Activated CD8-positive, alpha-beta T cell treated with anti-CD3 and anti-CD28 coated beads, Interleukin-2, amount 10 ng/mL, durations not matched to agents 7 days and 5 days (primary cell): ENCODE measurements at regions not wholly inside any gene's neighbourhood (a gene's known extent, or its start where the extent isn't known, plus 50 kb on each side); places are given as distances from the start of the nearest gene placed in this dataset.
"Not testable (repeated sequence)": the region's sequence is repeated elsewhere in the genome, so short reads cannot be mapped to it uniquely, and the experiment has no call there.

Experiments
- ATAC-seq: fragments of 150-1000 bp; cut with Tn5 transposase; one replicate; pipeline ENCODE4 v1.10.0; 2021; ENCODE audit warnings: moderate library complexity
- CTCF ChIA-PET: fragments of 350-600 bp; sonication (Branson Sonifier 250); formaldehyde crosslinking; loops from one replicate; lab custom pipeline; 2021; ENCODE audit warnings: antibody characterized with exemption; lab: Charles Lee
- POLR2A ChIA-PET: fragments of 350-600 bp; sonication (Branson Sonifier 250); formaldehyde crosslinking; loops from one replicate; lab custom pipeline; 2021; ENCODE audit warnings: antibody characterized with exemption; lab: Charles Lee
- DNase-seq: peaks from one replicate; pipeline ENCODE4 v3.0.0-alpha.2; 2020
- H3K27ac Mint-ChIP-seq: one replicate; pipeline ENCODE4 v1.8.0; 2021; ENCODE audit warnings: mild to moderate bottlenecking, mixed read lengths
- H3K27me3 Mint-ChIP-seq: one replicate; pipeline ENCODE4 v1.8.0; 2021; ENCODE audit warnings: low read depth, mixed read lengths
- H3K36me3 Mint-ChIP-seq: one replicate; pipeline ENCODE4 v1.8.0; 2021; ENCODE audit warnings: low read depth, mixed read lengths
- H3K4me1 Mint-ChIP-seq: one replicate; pipeline ENCODE4 v1.8.0; 2021; ENCODE audit warnings: low read depth, mixed read lengths
- H3K4me3 Mint-ChIP-seq: one replicate; pipeline ENCODE4 v1.8.0; 2021; ENCODE audit warnings: mild to moderate bottlenecking, mixed read lengths
- H3K9me3 Mint-ChIP-seq: one replicate; pipeline ENCODE4 v1.8.0; 2022; ENCODE audit warnings: mixed read lengths; ENCODE audit not compliant: insufficient read depth

DNA sequence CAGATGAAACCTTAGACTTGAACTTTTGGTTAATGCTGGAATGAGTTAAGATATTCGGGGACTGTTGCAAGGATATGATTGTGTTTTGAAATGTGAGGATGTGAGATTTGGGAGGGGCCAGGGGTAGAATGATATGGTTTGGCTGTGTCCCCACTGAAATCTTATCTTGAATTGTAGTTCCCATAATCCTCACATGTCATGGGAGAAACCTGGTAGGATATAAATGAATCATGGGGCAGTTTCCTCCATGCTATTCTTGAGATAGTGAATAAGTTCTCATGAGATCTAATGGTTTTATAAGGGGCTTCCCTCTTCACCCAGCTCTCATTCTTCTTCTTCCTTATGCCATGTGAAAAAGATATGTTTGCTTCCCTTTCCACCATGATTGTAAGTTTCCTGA is 158.0 kb downstream of the MREG start:
- DNase-seq, H3K9me3 Mint-ChIP-seq, POLR2A ChIA-PET, H3K4me1 Mint-ChIP-seq, CTCF ChIA-PET, ATAC-seq, H3K27me3 Mint-ChIP-seq, H3K27ac Mint-ChIP-seq, H3K4me3 Mint-ChIP-seq, H3K36me3 Mint-ChIP-seq: not testable (repeated sequence)

DNA sequence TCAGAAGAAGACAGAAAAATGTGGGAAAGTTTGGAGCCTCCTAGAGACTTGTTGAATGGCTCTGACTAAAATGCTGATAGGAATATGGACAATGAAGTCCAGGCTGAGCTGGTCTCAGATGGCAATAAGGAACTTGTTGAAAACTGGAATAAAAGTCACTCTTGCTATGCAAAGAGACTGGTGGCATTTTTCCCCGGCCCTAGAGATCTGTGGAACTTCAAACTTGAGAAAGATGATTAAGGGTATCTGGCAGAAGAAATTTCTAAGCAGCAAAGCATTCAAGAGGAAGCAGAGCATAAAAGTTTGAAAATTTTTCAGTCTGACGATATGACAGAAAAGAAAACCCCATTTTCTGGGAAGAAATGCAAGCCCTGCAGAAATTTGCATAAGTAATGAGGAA is 159.3 kb downstream of the MREG start:
- Mint-ChIP-seq H3K27ac (no peak overlapping the region), H3K27me3 (peaks cover 2% of the 10 kb centered on the region), H3K36me3 (no peaks in the 10 kb centered on the region), H3K4me1 (no peaks in the 10 kb centered on the region), H3K4me3 (no peak overlapping the region), H3K9me3 (no peaks in the 10 kb centered on the region)
- DNase-seq, result no peak
- ChIA-PET CTCF (no interaction called here), POLR2A (no interaction called here)
- no peak for ATAC-seq

DNA sequence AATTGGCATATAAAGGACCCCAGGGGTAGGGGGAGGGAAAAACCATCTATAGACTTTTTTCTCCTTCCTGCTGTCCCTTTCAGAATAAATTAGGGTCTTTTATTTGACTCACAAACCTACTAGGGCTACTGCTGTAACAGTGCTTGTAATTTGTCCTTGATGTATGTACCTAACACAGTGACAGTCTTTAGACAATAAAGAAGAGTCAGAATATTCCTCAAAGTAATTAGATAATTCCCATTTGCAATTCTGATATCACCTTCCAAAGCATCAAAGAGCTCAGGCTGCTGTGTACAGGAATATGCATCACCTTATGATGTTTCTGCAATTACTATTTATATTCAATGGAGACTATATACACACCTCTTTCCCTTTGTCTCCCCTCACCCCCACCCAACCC is 161.7 kb downstream of the MREG start:
- no peaks in the 10 kb centered on the region for H3K9me3 Mint-ChIP-seq
- H3K27ac Mint-ChIP-seq, result no peak overlapping the region
- ChIA-PET POLR2A (no interaction called here), CTCF (no interaction called here)
- no peaks in the 10 kb centered on the region for H3K36me3 Mint-ChIP-seq
- DNase-seq (no peak), ATAC-seq (no peak)
- no peaks in the 10 kb centered on the region for H3K4me1 Mint-ChIP-seq
- no peaks in the 10 kb centered on the region for H3K27me3 Mint-ChIP-seq
- H3K4me3 Mint-ChIP-seq, result no peak overlapping the region

DNA sequence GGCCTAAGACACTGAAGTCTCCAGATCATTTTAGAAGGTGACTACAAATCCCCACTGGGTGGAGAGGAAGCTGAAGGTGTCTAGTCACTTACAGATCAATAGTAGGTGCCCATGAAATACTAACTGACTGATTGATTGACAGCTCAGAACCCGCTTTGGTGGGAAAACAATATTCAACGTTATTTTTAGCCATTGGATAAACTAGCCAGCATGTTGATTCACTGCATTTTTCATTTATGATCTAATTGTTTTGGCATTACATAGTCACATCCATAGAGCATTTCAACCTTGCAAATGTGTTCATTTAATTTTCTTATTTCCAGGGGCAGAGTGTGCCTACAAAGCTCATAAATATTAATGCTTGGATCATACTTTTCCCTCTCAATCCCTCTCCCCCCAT is 162.3 kb downstream of the MREG start:
- DNase-seq (no peak), ATAC-seq (no peak)
- Mint-ChIP-seq H3K4me3 (no peak overlapping the region), H3K36me3 (no peaks in the 10 kb centered on the region), H3K4me1 (no peaks in the 10 kb centered on the region), H3K27me3 (no peaks in the 10 kb centered on the region), H3K27ac (no peak overlapping the region), H3K9me3 (no peaks in the 10 kb centered on the region)
- POLR2A ChIA-PET, result no interaction called here
- CTCF ChIA-PET, result no interaction called here

DNA sequence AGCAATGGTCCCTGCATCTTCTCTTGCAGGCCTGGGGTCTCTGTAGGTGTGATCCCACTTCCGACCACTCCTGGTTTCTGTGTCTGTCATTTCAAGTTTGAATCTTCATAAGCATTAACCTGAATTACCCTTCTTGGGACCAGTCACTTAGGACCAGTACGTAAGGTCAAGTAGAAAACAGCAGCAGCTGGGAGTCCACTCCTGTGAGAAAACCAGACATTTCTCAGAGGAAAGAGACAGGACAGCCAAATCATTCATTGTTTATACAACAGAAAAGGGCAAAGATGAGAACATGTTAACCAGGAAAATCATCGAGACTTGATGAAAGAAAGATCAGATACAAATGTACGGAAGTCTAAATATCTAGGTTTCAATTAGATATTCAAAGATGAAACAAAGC is 163.0 kb downstream of the MREG start:
- POLR2A ChIA-PET, result no interaction called here
- CTCF ChIA-PET, result no interaction called here
- H3K4me3 Mint-ChIP-seq, result no peak overlapping the region

DNA sequence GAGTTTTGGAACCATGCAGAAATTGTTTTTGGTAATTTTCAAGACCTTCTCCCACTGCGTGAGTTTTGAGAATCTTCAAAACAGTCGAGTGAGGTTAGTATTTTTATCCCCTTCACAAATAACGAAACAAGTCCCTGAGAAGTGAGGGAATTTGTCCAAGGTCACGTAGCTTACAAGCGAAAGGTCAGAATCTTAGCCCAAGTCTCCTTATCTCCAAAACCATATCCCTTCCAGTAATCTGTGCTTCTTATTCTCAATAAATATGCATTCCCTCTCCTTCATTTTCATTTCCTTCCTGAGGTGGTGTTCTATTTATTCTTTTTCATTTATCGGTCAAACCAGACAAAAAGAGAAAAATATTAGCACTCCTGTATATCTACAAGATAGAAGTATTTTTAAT is 163.6 kb downstream of the MREG start:
- CTCF ChIA-PET, result no interaction called here
- Mint-ChIP-seq H3K27me3 (no peaks in the 10 kb centered on the region), H3K36me3 (no peaks in the 10 kb centered on the region), H3K9me3 (no peaks in the 10 kb centered on the region), H3K4me1 (no peaks in the 10 kb centered on the region), H3K27ac (no peak overlapping the region), H3K4me3 (no peak overlapping the region)
- ATAC-seq, result no peak
- POLR2A ChIA-PET, result no interaction called here
- DNase-seq, result no peak

More for the DNA sequence above, 163.0 kb downstream of the MREG start:
- Mint-ChIP-seq H3K9me3 (no peaks in the 10 kb centered on the region), H3K4me1 (no peaks in the 10 kb centered on the region), H3K27ac (no peak overlapping the region), H3K27me3 (no peaks in the 10 kb centered on the region), H3K36me3 (no peaks in the 10 kb centered on the region)
- ATAC-seq (no peak), DNase-seq (no peak)

DNA sequence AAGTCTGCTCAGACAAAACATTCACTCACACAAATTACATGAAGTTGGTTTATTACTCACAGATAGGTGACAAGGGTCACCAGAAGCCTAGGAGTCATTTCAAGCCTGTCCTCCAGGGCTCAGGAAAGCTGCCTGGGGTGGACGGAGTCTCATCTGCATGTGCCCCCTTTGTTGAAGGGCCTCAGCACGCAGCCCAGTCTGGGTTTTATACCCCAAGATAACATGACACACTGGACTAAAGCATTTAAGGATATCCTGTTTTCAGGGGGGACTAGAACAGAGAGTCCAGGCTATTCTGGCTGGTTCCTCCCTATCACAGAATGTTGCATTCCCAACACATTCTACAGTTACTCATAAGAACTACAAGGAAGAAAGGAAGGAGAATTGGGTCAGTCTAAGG is 164.7 kb downstream of the MREG start:
- Mint-ChIP-seq H3K36me3 (no peaks in the 10 kb centered on the region), H3K27ac (no peak overlapping the region), H3K4me1 (no peaks in the 10 kb centered on the region), H3K9me3 (no peaks in the 10 kb centered on the region), H3K27me3 (no peaks in the 10 kb centered on the region), H3K4me3 (no peak overlapping the region)
- ATAC-seq, result no peak
- POLR2A ChIA-PET, result no interaction called here
- DNase-seq, result no peak
- CTCF ChIA-PET, result no interaction called here

DNA sequence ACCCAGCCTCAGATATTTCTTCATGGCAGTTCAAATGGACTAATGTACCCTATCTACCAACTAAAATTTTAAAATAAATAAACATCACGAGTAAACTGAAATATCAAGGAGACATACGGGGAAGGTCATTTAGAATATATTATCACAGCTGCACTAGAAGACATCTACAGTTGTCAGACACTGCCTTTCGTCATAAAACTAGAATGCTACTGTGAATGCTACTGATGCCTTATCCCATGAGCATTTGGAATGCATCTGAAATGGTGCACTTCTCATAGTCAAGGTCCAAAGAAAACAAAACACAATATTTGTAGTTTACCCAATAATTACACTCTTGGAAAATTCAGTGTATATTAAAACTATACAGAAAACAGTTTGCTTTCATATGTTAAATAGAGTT is 165.2 kb downstream of the MREG start:
- no peaks in the 10 kb centered on the region for H3K9me3 Mint-ChIP-seq
- POLR2A ChIA-PET, result no interaction called here
- no peak for DNase-seq
- no peak for ATAC-seq
- CTCF ChIA-PET, result no interaction called here
- H3K27me3 Mint-ChIP-seq, result no peaks in the 10 kb centered on the region
- no peaks in the 10 kb centered on the region for H3K36me3 Mint-ChIP-seq
- H3K4me3 Mint-ChIP-seq, result no peak overlapping the region
- no peak overlapping the region for H3K27ac Mint-ChIP-seq
- no peaks in the 10 kb centered on the region for H3K4me1 Mint-ChIP-seq

DNA sequence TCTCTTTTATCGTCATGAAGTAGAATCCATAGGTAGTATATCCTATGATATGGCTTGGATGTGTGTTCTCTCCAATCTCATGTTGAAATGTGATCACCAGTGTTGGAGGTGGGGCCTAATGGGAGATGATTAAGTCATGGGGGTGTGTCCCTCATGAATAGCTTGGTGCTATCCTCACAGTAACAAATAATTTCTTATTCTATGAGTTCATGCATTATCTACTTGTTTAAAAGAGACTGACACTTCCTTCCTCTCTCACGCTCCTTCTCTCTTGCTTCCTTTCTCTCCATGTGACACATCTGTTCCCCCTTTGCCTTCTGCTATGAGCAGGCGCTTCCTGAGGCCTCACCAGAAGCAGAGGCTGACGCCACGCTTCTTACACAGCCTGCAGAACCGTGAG is 165.6 kb downstream of the MREG start:
- no peaks in the 10 kb centered on the region for H3K27me3 Mint-ChIP-seq
- H3K36me3 Mint-ChIP-seq, result no peaks in the 10 kb centered on the region
- DNase-seq (no peak), ATAC-seq (no peak)
- CTCF ChIA-PET, result no interaction called here
- H3K4me3 Mint-ChIP-seq, result no peak overlapping the region
- POLR2A ChIA-PET, result no interaction called here
- no peak overlapping the region for H3K27ac Mint-ChIP-seq
- no peaks in the 10 kb centered on the region for H3K4me1 Mint-ChIP-seq
- H3K9me3 Mint-ChIP-seq, result no peaks in the 10 kb centered on the region

DNA sequence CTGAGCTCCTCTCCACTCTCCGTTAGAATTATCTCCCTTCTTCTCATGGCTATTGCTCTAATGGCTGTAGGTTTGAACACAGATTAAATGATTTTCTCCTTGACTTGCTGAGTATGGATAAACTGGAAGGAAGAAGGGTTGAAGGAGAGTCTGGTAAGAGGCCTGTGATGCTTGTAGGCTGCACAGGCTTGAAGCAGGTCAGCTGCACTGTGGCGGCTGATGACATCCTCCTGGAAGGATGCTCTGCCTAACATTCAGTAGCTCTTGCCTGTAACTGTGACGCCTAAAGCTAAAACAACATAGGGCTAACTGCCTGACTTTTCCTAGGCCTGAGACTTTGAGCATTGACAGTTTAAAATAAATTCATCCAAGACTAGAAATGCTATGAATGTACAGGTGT is 166.3 kb downstream of the MREG start:
- Mint-ChIP-seq H3K27ac (no peak overlapping the region), H3K9me3 (no peaks in the 10 kb centered on the region), H3K36me3 (no peaks in the 10 kb centered on the region), H3K4me1 (no peaks in the 10 kb centered on the region), H3K27me3 (no peaks in the 10 kb centered on the region), H3K4me3 (no peak overlapping the region)
- ChIA-PET CTCF (no interaction called here), POLR2A (no interaction called here)
- DNase-seq, result no peak
- ATAC-seq, result no peak

DNA sequence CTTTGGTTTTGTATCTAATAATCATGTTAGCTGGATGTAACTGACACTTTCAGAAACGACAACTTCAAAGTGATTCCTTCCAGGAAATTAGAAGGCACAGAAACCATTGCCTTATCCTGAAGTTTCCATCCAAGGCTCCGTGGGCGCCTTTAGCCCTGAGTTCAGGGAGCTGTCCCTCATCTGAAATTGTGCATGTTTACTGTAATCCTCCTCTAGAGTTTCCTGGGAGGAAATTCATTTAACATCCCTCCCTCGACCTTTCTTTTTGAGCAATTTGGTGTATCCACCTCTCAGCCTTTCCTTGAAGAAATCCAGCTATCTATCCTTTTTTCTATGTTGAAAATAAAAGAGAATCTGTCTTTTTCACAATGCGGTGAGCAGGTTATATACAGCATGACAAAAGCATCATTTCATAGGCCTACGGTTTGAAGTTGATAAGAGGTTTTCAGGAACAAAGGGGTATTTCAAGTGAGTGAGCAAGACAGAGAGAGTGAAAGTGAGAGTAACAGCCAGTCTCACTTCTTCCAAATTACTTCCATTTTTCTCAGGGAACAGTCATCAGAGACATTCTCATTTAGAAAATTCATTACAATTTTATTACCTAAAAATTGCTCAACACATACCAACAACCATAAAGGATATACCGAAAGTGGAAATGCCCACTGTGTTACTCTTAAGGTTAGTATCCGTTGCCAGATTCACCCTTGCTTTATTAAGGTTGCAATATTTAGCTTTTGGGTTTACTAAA is 167.3 kb downstream of the MREG start:
- Mint-ChIP-seq H3K4me3 (no peak overlapping the region), H3K4me1 (no peaks in the 10 kb centered on the region), H3K27ac (no peak overlapping the region), H3K36me3 (no peaks in the 10 kb centered on the region), H3K9me3 (no peaks in the 10 kb centered on the region), H3K27me3 (no peaks in the 10 kb centered on the region)
- POLR2A ChIA-PET, result no interaction called here
- DNase-seq (no peak), ATAC-seq (no peak)
- CTCF ChIA-PET, result no interaction called here

DNA sequence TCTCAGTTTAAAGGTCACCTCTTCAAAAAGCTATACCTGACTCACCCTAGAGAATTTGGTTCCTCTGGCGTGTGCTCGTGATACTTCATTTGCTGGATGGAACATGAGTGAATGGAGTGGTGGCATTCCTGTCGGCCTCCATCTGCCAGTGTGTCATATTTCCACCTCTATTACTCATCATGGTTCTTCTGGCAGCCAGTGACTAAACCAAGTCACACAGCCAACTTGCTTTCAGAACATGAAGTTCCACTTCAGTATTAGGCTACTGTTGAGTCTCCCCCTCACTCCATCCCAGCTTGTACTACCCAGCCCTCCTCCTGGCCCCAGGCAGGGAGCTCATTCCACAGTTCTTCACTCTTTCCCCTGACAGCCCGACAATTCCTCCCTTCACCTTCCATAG is 169.8 kb downstream of the MREG start:
- ATAC-seq (no peak), DNase-seq (no peak)
- Mint-ChIP-seq H3K9me3 (no peaks in the 10 kb centered on the region), H3K27me3 (no peaks in the 10 kb centered on the region), H3K4me1 (no peaks in the 10 kb centered on the region), H3K27ac (no peak overlapping the region), H3K4me3 (no peak overlapping the region), H3K36me3 (no peaks in the 10 kb centered on the region)
- CTCF ChIA-PET, result no interaction called here
- POLR2A ChIA-PET, result no interaction called here
